G401 (cell line): ENCODE measurements at regions not wholly inside any gene's neighbourhood (a gene's known extent, or its start where the extent isn't known, plus 50 kb on each side); places are given as distances from the start of the nearest gene placed in this dataset.
"Not testable (repeated sequence)": the region's sequence is repeated elsewhere in the genome, so short reads cannot be mapped to it uniquely, and the experiment has no call there.

Source experiments
- DNase-seq: peaks from one replicate; pipeline ENCODE4 v3.0.0-alpha.2; 2015; ENCODE audit warnings: low spot score
- in situ Hi-C: cut with HindIII; loops from 2 replicates; pipeline ENCODE4 v1.10.0; 2016; ENCODE audit warnings: low sequenced_read_pairs, mixed read lengths

DNA sequence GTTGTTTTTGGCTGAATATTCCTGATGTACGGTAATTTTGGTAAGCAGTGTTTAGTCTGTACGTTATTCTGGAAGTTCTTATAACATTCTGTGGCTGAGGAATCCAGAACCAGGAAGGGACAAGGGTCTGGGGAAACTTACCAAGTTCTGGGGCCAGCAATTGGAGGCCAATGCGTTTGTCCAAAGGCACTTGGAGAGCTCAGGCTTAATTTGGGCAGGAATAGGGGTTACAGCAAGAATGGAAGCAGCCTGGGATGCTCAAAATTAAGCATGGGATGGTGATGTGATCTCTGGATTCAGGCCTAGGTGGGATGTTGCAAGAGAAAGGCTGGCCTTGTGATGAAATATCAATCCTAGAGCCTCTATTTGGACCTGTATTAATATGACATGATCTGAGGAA, 235.2 kb upstream of the NOX3 start:
- no peak for DNase-seq
- in situ Hi-C loops: no loop called here

DNA sequence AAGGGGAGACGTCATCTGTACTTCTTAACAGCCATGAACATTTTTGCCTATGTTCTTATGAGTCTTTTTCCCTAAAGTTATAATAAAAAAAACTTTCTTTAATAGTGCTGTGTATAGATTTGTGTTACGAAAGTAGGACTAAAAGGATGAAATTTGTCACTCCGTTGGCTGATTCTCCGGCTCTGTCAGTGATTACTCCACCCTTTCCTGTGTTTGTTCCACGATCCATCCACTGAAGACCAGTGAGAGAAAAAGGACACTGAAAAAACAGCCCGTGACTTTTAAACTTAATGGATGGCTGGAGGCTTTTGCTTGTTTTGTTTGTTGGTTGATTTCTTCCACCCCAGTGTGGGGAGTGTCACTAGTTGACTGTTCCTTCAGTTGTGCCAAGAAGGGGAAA, 232.0 kb upstream of the NOX3 start:
- no peak for DNase-seq
- in situ Hi-C loops: no loop called here

DNA sequence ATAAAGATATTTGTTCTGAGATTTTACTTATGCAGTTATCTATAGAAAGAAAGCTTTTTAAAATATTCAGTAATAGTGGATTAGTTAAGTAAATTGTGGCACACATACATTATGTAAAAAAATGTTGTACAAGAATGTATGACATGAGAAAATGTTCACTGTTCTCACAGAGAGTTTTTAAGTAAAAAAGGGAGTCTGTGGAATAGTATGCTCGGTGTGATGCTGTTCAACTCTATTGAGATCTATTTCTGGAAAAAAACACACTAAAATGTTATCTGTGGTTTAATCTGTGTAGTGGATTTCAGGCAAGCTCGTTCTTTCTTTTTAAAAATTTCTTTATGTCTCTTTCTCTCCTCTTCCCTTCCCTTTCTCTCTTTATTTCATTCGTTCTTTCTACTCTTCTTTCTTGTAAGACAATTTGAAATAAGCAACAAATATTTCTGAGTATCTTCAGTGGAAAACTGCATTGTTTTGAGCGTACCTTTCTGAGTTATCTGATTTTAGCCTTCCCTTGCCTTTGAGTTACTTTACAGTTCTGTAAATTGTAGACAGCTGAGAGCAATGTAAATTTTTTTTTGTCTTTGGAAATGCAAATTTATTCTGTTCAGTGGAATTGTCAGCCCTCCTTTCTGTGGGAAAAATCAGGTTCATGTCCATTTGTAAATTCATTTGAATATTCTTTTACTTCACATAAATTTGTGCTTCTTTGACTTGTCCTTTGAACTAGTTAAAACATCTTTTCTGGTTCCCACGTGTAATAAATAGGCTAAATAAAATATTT, 229.0 kb upstream of the NOX3 start:
- in situ Hi-C loops: no loop called here
- DNase-seq: no peak

DNA sequence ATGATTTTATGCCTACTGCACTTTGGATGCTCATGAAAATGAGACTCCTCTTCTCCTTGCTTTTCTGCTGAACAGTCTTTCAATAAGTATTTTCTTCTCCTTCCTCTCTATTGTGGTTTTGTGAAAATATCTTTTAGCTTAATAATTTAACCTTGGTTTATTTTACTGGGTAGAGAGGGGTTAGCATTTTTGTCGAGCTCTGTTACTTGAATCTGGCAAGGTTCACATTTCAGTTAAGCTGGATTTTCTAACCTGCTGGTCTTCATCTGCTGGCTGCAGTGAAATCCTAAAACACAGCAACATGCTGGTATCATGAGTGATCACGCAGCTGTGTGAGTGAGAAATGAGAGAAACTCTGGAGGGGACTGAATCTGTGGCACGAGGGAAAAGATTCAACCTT, 222.7 kb upstream of the NOX3 start:
- DNase-seq: no peak
- in situ Hi-C loops: no loop called here

GRCh38 chr6:155676346-155676745, 220.7 kb upstream of the NOX3 start:
- no peak for DNase-seq
- in situ Hi-C loops: no loop called here

DNA sequence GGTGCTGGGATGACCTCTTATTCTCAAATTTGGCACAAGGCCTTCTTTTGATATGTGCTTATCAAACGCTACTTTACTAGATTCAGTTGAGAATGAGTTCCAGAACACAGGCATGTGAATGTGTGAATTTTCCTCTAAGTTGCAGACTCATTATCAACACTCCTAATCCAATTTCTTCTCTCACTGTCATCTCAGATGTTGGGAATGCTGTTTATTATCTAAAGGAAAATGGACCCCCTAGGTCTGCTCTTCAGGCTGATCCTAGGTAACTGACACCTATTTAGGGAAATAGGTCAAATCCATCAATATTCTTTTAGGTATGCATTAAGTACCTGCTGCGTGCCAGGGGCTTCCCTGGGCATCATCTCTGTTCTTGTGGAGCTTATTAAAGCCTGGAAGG, 215.0 kb upstream of the NOX3 start:
- DNase-seq: no peak
- in situ Hi-C loops: no loop called here

- in situ Hi-C loops: no loop called here
Measured at GRCh38 chr6:155660251-155660977, 204.8 kb upstream of the NOX3 start.

GRCh38 chr6:155656024-155656423, 200.4 kb upstream of the NOX3 start:
- in situ Hi-C loops: no loop called here
- DNase-seq: no peak

More at GRCh38 chr6:155660251-155660977, 204.8 kb upstream of the NOX3 start:
- DNase-seq: no peak

DNA sequence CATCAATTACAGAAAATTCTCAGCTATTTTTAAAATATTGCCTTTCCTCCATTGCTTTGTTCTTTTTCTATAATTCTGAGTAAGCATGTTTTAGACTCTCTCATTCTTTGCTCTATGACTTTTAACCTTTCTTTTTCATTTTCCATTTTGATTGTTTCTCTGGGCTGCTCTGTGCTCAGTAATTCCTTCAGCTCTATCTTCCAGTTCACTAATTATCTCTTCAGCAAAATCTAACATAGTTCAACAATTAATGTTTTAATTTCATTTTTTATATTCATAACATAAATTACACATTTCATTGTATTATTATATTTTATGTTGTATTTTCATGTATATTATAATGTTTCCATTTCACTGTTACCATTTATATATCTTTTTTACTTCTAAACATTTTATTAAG, 198.8 kb upstream of the NOX3 start:
- no peak for DNase-seq
- in situ Hi-C loops: no loop called here

DNA sequence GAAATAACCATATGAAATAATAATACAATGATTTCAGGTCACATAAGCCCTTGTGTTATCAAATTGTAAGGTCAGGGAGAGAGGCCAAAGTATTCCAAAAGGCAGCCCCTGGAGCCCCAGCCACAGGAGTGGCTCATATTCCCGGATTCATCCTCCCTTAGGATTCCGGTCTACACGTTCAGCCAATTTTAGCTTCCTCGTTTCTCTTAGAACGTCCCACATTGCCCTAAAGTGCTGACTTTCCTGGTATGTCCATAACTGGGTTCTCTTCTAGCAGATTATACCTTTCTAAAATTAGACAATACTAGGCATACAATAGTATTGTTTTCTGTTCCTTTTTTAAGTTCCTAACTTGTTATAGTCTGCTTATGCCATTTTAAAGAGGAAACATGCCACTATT, 192.7 kb upstream of the NOX3 start:
- DNase-seq: no peak
- in situ Hi-C loops: no loop called here

- DNase-seq: no peak
- in situ Hi-C loops: no loop called here
Measured at GRCh38 chr6:155647354-155647753, 191.7 kb upstream of the NOX3 start.

- no peak for DNase-seq
- in situ Hi-C loops: no loop called here
Measured at GRCh38 chr6:155646443-155646842, 190.8 kb upstream of the NOX3 start.

DNA sequence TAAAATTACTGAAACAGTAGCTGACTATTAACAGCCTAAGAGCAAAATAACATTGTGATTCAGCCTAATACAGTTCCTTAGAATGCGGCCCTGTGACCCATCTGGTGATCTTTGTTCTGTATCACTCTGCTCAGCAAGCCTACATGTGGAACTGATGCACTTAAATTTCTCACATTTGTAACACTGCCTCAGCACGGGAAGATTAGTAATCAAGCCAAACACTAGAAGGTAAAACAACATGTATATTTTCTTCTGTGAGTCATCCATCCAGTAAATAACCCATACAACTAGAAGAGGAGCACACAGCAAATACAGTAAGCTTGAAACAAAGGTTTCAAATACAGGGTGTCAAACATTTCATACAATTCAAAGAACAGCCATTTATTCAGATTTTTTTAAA, 189.7 kb upstream of the NOX3 start:
- in situ Hi-C loops: no loop called here

DNA sequence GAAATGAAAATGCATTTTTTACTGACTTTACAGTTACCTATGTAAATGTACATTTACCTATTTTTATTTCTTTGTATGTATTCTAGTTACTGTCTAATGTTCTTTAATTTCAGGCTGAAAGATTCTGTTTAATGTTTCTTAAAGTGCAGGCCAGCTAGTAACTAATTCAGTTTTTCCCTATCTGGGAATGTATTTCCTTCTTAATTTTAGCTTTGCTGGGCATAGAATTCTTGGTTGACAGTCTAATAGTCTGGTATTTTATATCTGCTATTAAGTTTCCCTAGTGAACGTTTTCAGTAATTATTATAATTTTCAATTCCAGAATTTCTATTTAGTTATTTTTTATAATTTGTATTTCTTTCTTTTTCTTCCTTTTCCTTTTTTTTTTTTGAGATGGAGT, 186.0 kb upstream of the NOX3 start:
- DNase-seq: no peak
- in situ Hi-C loops: no loop called here

More for the DNA sequence above, 189.7 kb upstream of the NOX3 start:
- DNase-seq: no peak

- no peak for DNase-seq
- in situ Hi-C loops: no loop called here
Measured at GRCh38 chr6:155638200-155638599, 182.6 kb upstream of the NOX3 start.

- in situ Hi-C loops: no loop called here
- no peak for DNase-seq
Measured at GRCh38 chr6:155635416-155635815, 179.8 kb upstream of the NOX3 start.

DNA sequence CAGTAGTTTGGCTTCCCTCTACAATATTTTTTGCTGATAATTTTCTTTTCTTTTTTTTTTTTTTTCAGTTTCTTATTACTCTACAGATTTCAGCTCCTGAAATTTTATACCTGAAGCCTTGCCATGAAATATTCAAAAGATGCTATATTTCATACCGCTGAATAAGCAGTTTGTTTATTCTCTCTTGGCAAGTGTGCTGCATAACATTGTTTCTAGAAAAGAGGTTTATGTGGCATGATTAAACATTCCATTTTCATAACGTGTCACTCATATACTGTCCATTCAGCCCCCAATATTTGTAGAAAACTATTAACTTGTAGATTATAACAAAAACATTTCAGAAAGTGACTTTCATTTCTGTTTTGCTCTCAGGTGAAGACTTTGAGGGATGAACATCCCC, 174.4 kb upstream of the NOX3 start:
- in situ Hi-C loops: no loop called here
- DNase-seq: no peak

DNA sequence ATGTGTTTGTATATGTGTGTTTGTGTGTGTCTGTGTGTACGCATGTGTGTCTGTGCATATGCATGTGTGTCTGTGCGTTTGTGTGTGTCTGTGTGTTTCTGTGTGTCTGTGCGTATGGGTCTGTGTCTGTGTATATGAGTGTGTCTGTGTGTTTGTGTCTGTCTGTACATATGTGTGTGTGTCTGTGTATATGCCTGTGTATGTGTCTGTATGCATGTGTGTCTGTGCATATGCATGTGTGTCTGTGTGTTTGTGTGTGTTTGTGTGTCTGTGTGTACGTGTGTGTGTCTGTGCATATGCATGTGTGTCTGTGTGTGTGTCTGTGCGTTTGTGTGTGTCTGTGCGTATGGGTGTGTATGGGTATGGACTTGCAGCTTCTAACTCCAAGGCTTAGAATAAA, 174.0 kb upstream of the NOX3 start:
- in situ Hi-C loops: no loop called here
- no peak for DNase-seq

- in situ Hi-C loops: no loop called here
- DNase-seq: no peak
Measured at GRCh38 chr6:155628306-155628705, 172.7 kb upstream of the NOX3 start.

DNA sequence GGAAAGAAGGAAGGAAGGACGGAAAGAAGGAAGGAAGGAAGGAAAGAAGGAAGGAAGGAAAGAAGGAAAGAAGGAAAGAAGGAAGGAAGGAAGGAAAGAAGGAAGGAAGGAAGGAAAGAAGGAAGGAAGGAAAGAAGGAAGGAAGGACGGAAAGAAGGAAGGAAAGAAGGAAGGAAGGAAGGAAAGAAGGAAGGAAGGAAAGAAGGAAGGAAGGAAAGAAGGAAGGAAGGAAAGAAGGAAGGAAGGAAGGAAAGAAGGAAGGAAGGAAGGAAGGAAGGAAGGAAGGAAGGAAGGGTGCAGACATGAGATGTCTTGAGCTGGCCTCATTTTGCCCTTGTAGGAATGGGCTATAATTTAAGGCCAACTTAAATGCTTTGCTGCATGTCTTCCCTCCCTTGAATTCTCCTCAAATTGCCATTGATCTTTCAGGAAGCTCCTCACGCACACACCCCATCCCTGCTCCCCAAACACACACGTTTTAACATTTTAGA, 172.1 kb upstream of the NOX3 start:
- in situ Hi-C loops, DNase-seq: not testable (repeated sequence)
